NCI-H128 (cell line): ENCODE measurements at regions not wholly inside any gene's neighbourhood (a gene's known extent, or its start where the extent isn't known, plus 50 kb on each side); places are given as distances from the start of the nearest gene placed in this dataset.
"Not testable (repeated sequence)": the region's sequence is repeated elsewhere in the genome, so short reads cannot be mapped to it uniquely, and the experiment has no call there.

ENCODE experiments used
- DNase-seq: peaks from one replicate; lab custom pipeline; 2025; ENCODE audit not compliant: unreplicated experiment; lab: John Stamatoyannopoulos, UW

GRCh38 chr18:60319129-60319528, 53.4 kb downstream of the MC4R start:
- no peak for DNase-seq

- DNase-seq: no peak
Observed at GRCh38 chr18:60311676-60312360, 60.8 kb downstream of the MC4R start.

DNA sequence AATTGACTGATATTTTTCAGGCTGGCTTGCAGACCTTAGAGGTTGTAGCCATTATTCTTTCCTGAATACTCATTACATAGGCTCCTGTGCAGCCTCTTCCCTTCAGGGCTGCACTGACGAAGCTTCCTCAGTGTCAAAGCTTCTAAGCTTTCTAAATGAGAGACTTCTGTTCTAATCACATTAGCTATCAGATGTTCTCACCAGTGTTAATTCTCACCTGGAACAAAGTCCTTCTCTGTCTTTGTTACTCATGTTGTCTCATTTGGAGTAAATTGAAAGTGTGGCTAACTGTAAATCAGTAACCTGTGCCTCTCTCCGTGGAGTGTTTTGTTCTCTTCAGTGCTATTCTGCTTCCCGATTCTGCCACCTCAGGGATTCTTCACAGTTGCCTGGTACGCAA, 76.9 kb downstream of the MC4R start:
- DNase-seq: no peak

DNA sequence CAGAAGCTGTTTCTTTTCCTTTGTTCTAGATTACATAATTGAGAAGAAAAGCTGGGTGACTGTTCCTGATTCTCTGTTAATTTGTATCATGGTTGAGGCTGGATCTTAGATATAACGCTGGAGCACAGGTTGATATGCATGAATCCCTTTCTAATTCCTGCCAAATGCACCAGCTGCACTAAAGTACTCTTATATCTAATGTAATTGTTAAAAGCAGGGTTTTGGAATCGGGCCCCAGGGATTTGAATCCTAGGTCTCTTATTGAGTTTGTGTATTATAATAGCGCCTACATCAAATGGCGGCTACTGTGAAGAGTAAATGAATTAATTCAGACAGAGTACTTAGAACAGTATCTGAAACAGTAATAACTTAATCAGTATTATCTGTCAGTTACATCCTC, 80.4 kb downstream of the MC4R start:
- DNase-seq: peak; percentile 80

GRCh38 chr18:60279391-60279790, 93.2 kb downstream of the MC4R start:
- no peak for DNase-seq

DNA sequence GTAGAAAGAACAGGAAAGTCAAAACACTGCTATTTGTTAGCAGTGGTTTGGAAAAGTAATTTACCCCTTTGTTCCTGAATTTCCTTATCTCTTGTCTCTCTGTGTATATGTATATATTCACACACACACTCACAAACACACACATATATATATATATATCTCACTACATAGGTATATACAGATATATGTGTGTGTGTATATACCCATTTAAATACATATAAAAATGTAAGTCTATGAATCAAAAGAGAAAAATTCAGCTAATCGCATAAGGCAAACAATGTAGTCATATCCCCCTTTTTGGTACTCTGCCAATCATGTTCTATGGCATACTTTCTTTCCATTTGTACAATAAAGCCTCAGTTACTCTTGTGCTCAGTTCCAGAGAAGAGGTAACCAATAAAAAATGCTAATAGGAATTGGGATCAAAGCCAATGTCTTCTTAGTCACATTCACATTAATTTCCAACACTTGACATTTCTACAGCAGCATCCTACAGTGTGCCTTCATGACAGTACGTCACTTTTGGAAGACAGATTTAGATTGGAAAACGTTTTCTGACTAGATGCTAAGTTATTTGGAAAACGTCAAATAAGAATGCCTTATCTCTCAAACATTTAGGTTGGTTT, 94.6 kb downstream of the MC4R start:
- DNase-seq: no peak

GRCh38 chr18:60267391-60268058, 105.0 kb downstream of the MC4R start:
- DNase-seq: no peak

- no peak for DNase-seq
Observed at GRCh38 chr18:60266558-60266957, 106.0 kb downstream of the MC4R start.

DNA sequence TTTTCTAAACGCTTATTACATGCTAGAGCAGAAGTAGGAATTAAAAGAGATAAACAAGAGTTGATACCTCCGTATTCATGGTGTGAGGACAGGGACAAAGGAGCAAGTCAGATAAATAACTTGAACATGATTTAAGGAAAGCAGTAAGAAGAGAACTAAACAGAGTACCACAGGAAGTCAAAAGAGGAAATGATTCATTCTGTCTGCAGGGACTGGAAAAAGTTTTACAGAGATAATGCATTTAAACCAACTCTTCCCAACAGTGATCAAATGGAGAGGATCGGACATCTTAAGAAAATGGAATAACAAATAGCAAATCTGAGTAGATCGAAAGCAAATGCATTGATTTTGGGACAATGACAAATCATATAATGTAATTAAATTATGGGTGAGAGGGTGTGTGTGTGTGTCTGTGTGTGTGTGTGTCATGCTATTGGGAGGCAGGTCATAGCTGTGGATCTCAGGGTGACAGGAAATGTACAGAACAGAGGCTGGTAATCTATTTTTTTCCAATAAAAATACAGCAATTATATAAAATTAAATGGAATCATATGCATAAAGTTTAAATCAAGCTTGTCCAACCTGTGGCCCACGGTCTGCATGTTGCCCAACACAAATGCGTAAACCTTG, 113.4 kb downstream of the MC4R start:
- no peak for DNase-seq

DNA sequence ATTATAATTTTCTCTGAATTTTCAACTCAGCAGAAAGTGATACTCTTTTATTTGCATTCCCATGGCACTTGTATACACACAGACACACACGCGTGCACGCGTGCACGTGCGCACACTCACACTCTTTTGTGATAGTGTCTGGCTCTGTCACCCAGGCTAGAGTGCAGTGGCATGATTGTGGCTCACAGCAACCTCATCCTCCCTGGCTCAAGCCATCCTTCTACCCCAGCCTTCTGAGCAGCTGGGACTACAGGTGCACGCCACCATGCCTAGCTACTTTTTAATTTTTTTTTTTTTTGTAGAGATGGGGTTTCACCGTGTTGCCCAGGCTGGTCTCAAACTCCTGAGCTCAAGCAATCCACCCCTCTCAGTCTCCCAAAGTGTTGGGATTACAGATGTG, 123.2 kb downstream of the MC4R start:
- no peak for DNase-seq

DNA sequence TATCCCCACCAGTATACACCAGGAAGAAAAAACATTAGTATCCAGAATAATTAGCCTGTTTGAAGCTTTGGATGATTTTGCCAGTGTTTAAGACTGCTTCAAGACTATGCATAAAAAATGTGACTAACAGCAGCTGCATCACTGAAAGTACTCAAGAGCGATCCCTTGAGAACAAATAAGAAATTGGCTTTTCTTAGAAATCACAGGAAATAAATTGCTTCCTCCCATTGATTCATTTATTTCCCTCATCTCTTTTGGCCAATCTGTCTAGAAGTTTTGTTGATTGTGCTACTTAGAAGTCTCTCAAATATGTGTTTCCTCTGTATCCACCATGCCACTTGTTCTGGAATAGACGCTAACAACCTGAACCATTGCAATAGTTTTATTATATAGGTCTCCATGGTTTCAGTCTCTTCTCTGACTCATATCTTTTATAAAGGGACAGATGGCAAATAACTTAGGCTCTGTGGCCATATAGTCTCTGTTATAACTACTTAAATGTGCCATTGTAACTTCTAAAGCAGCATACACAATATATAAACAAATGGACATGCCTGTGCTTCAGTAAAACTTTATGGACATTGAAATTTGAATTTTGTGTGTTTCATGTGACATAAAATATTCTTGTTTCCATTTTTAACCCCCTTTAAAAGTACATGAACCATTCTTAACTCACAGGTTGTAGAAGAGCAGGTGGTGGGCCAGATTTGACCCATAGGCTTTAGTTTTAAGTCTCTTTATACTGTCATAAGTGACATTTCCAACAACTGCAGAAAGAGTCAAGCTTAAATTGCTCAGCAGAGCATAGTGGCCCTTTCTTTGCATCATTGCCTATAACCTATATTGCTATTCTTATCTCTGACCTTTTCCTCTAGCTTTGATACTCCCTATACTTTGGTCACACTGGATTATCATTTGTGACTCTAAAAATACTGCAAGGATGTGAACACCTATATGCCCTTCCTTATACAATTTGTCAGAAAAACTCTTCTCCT, 123.9 kb downstream of the MC4R start:
- DNase-seq: no peak

DNA sequence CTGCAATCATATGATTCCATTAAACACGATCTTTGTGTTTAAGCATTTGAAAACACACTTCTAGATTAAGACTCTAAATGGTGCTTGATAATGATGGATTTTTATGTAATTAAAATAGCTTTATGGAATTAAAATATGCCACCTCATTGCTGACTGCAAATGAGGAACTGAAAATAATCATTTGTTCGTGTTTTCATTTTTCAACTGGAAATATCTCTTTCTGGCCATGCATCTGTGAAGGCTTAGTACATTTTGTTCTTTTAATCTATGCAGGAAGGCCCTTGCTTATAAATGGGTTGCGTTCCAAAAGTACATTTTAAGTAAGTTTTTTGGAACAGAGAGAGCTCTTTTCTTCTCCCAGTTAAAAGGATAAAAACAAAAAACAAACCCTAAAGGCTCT, 125.5 kb downstream of the MC4R start:
- DNase-seq: no peak

DNA sequence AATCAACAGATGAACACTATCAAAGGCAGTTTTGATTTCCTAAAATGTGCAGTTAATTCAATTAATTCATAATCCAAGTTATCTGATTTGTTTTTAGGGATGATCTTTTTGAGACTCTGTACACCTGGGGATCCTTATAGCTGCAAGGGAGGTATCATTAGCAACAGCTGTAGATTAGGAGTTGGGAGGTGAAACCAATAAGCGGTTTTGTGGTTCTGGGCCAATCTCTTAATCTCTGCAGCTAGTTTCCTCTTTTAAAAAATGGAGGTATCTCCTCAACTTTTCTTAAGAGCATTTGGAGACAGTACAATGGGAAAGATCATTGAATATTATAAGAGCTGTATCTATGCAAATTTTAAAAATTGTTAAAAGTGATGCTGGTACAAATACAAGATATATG, 126.0 kb downstream of the MC4R start:
- DNase-seq: no peak

DNA sequence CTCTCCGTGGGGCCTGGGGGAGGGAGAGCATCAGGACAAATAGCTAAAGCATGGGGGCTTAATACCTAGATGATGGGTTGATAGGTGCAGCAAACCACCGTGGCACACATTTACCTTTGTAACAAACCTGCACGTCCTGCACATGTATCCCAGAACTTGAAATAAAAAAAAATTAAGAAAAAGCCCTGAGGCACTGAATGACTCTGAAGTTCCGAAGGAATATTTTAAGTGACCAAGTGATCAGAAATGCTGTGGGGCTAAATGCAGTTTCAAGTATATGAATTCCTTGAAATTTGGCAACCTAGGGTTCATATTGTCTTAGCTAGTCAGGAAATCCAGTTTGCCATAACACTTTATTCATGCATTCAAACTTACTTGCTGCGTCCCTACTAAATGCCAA, 127.5 kb downstream of the MC4R start:
- DNase-seq: no peak

DNA sequence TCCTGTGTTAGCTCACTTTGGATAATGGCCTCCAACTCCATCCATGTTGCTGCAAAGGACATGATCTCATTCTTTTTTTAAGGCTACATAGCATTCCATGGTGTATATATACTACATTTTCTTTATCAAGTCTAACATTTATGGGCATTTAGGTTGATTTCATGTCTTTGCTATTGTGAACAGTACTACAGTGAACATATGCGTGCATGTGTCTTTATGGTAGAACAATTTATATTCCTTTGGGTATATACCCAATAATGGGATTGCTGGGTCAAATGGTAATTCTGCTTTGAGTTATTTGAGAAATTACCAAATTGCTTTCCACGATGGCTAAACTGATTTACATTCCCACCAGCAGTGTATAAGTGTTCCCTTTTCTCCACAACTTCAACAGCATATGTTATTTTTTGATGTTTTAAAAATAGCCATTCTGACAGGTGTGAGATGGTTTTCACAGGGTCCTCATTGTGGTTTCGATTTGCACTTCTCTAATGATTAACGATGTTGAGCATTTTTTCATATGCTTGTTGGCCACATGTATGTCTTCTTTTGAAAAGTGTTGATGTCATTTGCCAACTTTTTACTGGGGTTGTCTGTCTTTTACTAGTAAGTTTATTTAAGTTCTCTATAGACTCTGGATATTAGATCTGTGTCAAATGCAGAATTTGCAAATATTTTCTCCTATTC, 133.4 kb downstream of the MC4R start:
- not testable (repeated sequence) for DNase-seq

GRCh38 chr18:60235164-60235563, 137.4 kb downstream of the MC4R start:
- no peak for DNase-seq

DNA sequence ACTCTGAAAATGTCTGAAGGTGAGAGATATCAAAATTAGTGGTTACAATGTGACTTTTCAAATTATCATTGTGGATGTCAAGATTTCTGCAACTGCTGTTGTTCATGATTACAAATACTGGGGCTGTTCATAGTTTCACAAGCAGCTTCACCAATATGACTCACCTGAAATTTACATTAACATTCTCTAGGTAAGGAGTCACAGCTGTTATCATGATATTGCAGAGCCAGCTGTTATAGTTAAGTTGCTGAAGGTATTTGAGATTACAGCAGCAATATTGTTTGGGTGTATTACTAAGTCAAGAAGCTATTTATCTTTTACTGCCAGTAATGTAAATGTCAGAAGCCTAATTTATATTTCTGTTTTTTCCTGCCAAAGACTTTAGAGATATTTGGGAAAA, 140.0 kb downstream of the MC4R start:
- no peak for DNase-seq

DNA sequence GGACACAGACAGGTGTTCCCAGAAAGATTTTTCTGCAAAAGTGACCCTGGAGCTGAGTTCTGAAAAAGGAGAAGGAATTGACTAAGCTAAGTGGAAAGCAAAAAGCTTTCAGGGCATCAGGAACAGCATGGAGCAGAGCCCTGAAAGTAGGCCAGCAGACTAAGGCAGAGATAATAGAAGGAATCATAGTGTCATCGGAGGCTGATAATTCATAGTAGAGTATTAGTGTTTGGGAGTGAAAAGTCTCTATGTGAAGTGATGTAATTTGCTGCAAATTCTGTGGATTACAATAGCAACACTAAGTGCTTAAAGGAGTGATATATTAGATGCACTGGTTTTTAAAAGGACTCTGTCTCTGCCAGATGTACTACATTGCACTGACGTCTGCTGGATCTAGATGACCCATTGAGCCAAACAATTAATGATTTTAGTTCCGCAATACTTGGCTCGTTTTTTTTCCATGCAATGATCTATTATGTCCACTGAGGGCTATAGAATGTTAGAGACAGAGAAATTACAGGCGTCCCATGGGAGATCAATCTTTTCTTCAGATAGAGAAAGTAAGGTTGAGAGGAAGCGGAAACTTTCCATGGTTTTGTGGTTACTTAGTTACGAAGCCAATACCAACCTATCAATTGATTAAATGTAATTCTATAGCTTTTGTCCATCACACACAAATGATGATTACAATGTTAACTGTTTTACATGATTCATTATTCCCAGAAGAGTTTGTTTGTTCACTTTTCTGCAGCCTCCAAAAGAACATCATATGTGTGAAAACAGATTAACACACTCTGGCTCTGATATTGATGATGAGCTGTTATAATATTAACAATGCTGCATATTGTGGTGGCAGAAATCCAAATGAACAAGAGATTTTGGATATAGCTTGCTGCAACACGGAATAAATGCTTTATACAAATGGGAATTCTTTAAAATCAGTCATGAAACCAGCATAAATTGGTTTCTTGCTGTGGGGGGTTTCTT, 143.7 kb downstream of the MC4R start:
- no peak for DNase-seq

GRCh38 chr18:60215432-60215831, 157.1 kb downstream of the MC4R start:
- no peak for DNase-seq
